GM12878 (cell line): ENCODE measurements at regions not wholly inside any gene's neighbourhood (a gene's known extent, or its start where the extent isn't known, plus 50 kb on each side); places are given as distances from the start of the nearest gene placed in this dataset.

Experiments
- BHLHE40 ChIP-seq, 2 experiments: fragments of 450-650 bp in 1 of 2; IDR thresholded peaks; 2 replicates each; pipeline ENCODE4 v1.6.1; 2011 to 2017; ENCODE audit warnings: low read depth in 2 of 2, borderline replicate concordance in 1 of 2, improper control_type of control experiment in 1 of 2, low read length in 1 of 2, mild to moderate bottlenecking in 1 of 2
- CREB1 ChIP-seq: IDR thresholded peaks from 2 replicates; pipeline ENCODE4 v1.6.1; 2012; ENCODE audit warnings: low read depth, mild to moderate bottlenecking, inconsistent platforms
- MEF2B ChIP-seq: fragments of 450-650 bp; IDR thresholded peaks from 2 replicates; pipeline ENCODE4 v1.6.1; 2018; ENCODE audit warnings: mild to moderate bottlenecking, moderate library complexity; ENCODE audit not compliant: partially characterized antibody, poor library complexity, severe bottlenecking
- TF ChIP-seq, protein P1 (sequence below), 3 experiments: IDR thresholded peaks in 2 of 3; conservative IDR thresholded peaks in 1 of 3; 2 replicates each; pipeline ENCODE4 v1.5.1; 2011; ENCODE audit warnings: low read depth in 3 of 3, low read length in 3 of 3, mild to moderate bottlenecking in 3 of 3, control low read depth in 2 of 3, moderate library complexity in 2 of 3, inconsistent platforms in 1 of 3, mixed read lengths in 1 of 3; ENCODE audit not compliant: control insufficient read depth in 2 of 3, insufficient read depth in 1 of 3; ENCODE audit errors: extremely low read depth in 1 of 3
- TF ChIP-seq, protein P2 (sequence below): fragments of 450-650 bp; IDR thresholded peaks from 2 replicates; pipeline ENCODE4 v1.6.1; 2017; ENCODE audit warnings: mild to moderate bottlenecking, low read depth, inconsistent platforms; ENCODE audit not compliant: poor library complexity, severe bottlenecking
- TF ChIP-seq, protein P3 (sequence below): fragments of 450-650 bp; IDR thresholded peaks from 2 replicates; pipeline ENCODE4 v1.6.1; 2017; ENCODE audit warnings: mild to moderate bottlenecking

DNA sequence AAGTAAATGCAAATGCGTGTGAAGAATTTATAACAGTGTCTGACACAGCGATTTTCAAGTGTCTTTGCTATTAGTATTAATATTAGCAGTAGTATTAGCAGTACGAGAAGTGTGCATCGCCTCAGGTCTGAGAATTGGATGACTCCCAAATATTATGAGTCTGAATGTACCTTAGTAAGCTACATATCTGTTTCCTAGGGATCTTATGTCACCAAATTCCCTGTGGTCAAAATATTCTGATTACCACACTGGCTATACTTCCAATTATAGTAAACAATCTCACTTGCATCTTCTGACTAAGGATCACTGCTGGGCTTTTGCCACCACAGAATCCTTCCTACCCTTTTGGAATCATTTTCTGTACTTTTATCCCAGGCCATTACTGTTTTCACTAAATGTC, 396.0 kb upstream of the MIS18BP1 start:
- TF ChIP-seq, protein P1, sequence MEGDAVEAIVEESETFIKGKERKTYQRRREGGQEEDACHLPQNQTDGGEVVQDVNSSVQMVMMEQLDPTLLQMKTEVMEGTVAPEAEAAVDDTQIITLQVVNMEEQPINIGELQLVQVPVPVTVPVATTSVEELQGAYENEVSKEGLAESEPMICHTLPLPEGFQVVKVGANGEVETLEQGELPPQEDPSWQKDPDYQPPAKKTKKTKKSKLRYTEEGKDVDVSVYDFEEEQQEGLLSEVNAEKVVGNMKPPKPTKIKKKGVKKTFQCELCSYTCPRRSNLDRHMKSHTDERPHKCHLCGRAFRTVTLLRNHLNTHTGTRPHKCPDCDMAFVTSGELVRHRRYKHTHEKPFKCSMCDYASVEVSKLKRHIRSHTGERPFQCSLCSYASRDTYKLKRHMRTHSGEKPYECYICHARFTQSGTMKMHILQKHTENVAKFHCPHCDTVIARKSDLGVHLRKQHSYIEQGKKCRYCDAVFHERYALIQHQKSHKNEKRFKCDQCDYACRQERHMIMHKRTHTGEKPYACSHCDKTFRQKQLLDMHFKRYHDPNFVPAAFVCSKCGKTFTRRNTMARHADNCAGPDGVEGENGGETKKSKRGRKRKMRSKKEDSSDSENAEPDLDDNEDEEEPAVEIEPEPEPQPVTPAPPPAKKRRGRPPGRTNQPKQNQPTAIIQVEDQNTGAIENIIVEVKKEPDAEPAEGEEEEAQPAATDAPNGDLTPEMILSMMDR (IDR thresholded peaks at IDR 0.05 in 2 of 3, conservative IDR thresholded peaks at IDR 0.05 in 1 of 3; ENCODE audit: control insufficient read depth in 2 of 3, extremely low read depth in 1 of 3, insufficient read depth in 1 of 3, low read depth in 3 of 3, low read length in 3 of 3): no peak
- TF ChIP-seq MEF2B (no peak), CREB1 (no peak), BHLHE40 (IDR thresholded peaks at IDR 0.05; ENCODE audit: borderline replicate concordance in 1 of 2, low read depth in 2 of 2, low read length in 1 of 2) (no peak)
- TF ChIP-seq, protein P2, sequence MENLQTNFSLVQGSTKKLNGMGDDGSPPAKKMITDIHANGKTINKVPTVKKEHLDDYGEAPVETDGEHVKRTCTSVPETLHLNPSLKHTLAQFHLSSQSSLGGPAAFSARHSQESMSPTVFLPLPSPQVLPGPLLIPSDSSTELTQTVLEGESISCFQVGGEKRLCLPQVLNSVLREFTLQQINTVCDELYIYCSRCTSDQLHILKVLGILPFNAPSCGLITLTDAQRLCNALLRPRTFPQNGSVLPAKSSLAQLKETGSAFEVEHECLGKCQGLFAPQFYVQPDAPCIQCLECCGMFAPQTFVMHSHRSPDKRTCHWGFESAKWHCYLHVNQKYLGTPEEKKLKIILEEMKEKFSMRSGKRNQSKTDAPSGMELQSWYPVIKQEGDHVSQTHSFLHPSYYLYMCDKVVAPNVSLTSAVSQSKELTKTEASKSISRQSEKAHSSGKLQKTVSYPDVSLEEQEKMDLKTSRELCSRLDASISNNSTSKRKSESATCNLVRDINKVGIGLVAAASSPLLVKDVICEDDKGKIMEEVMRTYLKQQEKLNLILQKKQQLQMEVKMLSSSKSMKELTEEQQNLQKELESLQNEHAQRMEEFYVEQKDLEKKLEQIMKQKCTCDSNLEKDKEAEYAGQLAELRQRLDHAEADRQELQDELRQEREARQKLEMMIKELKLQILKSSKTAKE: no peak
- TF ChIP-seq, protein P3, sequence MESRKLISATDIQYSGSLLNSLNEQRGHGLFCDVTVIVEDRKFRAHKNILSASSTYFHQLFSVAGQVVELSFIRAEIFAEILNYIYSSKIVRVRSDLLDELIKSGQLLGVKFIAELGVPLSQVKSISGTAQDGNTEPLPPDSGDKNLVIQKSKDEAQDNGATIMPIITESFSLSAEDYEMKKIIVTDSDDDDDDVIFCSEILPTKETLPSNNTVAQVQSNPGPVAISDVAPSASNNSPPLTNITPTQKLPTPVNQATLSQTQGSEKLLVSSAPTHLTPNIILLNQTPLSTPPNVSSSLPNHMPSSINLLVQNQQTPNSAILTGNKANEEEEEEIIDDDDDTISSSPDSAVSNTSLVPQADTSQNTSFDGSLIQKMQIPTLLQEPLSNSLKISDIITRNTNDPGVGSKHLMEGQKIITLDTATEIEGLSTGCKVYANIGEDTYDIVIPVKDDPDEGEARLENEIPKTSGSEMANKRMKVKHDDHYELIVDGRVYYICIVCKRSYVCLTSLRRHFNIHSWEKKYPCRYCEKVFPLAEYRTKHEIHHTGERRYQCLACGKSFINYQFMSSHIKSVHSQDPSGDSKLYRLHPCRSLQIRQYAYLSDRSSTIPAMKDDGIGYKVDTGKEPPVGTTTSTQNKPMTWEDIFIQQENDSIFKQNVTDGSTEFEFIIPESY: no peak
